Lung microvascular endothelial cell (primary cell): ENCODE measurements at regions not wholly inside any gene's neighbourhood (a gene's known extent, or its start where the extent isn't known, plus 50 kb on each side); places are given as distances from the start of the nearest gene placed in this dataset.
"Not testable (repeated sequence)": the region's sequence is repeated elsewhere in the genome, so short reads cannot be mapped to it uniquely, and the experiment has no call there.

ENCODE experiments used
- DNase-seq, 2 donors: peaks; one replicate each; pipeline versions ENCODE4 v3.0.0 to v3.0.0-alpha.2; 2010; ENCODE audit warnings: low read depth in 2 of 2

DNA sequence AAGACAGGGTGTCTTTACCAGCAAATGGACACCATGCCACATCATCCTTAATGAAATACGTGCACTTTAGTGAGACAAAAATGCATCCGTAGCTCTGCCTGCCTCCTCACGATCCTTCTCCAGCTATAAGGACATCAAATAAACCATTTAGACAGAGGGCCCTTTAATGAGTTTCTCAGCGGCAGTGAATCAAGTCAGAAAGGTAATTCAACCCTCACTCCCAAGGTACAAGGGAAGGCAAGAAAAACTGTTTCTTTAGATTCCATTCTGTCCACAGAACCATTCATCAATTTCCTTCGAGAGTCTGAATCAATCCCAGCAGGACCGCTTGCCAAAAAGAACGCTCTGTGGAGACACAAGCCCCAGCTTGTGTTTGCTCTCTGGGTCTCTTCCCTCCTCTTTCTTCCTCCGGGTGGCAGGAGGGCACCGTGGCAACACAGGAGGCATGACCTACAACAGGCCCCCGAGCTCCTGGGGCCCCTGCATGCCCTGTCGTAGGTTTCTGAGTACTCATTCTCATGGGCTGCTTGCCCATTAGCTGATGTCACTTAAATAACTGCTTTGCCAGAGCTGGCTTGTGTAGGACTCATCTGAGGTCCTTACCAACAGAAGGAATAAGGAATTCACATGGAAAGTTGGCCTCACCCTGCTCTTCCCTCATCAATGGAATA, 297.8 kb upstream of the PRKCQ start:
- DNase-seq = no peak

DNA sequence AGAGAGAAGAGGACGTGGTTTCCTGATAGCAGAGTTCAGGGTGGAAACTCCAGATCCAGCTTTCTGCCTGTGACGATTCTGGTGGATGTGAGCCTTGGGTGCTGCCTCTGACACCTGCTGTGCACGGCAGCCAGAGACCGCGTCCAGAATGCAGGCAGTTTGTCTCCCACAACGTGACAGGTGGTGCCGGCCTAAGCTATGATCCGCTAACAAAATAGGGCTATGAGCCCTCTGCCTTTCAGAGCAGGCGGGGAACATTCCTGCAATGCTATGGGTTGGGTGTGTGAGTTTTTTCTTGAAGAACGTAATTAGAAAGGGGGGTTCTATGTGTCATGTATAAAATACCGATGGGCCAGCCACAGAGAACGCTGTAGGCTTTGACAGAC, 297.3 kb upstream of the PRKCQ start:
- no peak for DNase-seq

DNA sequence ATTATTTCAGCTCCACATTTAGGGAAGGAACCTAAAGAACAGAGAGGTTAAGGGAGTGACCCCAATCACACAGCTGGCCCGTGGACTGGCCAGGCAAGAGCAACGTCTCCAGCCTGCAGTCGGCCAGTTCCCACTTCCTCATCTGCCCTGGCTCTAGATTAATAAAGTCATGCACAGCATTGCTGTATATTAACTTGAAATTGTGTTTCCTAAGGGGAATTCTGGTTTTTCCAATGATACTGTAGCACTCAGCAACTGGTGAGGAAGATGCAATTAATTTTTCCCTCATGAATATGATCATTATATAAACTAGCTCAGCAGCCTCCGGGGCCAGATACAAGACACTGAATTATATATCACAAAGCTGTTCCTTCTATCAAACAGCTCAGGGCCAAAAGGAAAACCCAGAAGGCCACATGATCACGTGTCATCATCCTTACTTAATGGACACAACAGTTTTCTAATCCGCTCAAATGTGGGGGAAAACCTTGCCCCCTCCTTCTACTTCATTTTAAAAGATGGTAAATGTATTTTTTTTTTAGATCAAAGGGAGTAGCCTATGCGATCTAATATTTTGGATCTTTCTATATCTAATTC, 295.3 kb upstream of the PRKCQ start:
- no peak for DNase-seq

DNA sequence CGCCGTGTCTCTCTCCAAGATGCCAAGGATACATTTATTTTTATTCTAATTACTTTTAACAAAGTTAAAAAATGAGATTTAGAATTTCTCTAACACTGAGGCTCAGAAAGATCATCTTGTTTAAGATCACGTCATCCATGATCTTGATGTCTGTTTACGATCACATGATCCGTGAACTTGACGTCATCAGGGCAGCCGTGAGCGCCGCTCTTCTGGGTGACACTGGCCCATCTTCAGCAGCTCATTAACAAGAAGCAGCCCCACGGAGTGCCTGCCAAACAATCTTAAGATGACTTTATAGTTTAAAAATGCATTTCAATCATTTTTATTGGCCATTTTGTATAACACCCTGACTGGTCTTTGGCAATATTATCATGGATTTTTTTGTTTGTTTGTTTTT, 291.1 kb upstream of the PRKCQ start:
- DNase-seq = no peak

DNA sequence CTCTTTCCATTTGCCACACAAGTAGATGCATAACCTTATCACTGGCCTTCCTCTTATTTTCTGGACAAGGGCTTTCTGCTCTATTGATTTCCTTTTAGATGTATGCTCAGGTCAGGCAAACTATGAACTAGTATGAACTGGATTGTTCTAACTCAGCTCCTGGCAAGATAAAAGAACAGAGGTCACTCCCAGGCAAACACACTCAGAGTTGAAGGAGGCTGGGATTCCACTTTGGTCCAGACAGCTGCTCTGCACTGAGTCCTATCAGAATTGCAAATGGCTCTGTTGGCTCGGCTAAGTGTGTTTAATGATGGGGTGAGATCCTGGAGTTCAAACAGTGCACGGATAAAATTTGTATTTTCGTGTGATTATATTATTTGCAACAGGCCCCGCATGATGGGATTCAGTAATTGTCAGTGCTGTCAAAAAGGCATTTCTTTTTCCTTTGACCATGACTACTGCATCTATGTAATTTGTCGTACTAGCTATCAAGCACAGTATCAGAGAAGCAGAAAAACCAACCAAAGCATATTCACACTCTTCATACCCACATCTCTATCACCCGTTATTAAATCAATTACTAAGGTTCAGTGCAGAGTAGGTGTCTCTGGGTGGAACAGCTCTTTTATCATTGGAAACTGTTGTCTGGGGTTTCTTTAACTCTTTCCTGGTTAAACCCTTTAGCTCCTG, 288.1 kb upstream of the PRKCQ start:
- DNase-seq = no peak

DNA sequence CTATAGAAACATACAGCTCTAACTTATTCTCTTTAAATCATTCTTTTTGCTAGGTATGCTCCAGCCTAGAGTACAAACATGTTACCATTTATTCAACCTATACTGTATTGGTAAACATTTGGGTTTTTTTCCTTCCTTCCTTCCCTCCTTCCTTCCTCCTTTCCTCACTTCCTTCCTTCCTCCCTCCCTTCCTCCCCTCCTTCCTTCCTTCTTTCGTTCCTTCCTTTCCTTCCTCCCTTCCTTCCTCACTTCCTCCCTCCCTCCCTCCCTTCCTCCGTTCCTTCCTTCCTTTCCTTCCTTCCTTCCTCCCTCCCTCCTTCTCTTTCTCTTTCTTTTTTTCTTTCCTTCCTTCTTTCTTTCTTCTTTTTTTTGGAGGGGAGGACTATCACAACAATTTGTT, 286.7 kb upstream of the PRKCQ start:
- no peak for DNase-seq

DNA sequence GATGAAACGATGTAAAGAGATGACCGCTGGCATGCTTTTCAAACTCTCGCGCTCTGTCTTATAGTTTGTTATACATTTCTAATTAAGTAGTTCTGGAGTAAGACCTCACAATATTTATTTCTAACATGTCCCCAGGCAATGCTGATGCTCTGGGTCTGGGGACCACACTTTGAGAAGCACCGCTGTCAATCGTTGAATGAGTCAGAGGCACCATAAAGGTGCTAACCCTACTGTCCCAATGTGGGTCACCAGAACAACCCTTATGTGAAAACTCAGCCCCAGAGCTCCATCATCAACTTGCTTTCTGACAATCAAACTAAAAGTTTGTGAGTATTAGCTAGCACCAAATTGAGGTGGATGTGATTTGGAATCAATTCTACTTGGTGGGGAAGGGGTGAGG, 284.1 kb upstream of the PRKCQ start:
- DNase-seq = no peak

DNA sequence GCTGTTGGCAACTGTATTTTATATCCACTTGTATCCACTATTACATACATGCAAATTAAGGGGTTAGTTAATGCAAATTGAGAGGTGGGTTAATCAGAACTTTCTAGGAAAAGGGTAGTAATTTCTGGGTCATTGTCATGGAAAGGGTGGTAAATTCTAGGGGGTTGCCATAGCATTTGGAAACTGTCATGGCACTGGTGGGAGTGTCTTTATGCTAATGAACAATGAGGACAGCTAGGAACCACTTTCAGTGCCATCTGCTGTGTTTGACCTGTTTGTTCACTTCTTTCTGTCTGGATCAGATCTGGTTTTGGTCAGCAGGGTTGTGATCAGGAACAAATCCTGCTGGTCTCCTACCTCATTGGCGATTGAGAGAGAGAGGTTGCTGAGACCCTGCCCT, 283.3 kb upstream of the PRKCQ start:
- no peak for DNase-seq

DNA sequence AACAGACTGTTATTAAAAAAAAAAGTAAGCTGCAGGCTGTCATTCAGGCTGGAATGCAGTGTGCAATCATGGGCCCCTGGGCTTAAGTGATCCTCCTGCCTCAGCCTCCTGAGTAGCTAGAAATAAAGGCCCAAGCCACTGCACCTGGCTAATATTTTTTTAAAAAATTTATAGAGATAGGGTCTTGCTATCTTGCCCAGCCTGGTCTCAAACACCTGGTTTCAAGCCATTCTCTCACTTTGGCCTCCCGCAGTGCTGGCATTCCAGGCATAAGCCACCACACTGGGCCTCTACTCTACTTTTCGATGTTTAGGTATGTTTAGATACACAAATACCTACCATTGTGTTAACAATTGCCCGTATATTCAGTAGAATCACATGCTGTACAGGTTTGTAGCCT, 270.4 kb upstream of the PRKCQ start:
- no peak for DNase-seq

DNA sequence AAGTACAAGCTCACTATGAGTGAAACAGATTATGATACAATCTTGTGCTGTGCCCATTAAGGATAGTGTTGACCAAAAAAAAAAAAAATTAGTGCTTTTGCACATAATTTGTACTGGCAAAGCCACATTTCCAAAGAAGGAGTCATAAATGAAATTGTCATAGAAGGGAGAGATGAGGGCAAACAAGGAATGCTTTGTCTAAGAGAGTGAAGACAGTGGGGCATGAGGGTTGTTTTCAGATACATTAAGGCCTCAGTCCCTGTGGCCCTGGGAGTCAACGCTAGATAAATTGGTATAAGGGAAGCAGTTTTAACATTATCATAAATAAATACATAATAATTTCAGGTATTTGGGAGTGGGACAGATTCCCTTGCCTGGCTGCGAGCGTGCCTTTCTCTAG, 267.5 kb upstream of the PRKCQ start:
- no peak for DNase-seq

DNA sequence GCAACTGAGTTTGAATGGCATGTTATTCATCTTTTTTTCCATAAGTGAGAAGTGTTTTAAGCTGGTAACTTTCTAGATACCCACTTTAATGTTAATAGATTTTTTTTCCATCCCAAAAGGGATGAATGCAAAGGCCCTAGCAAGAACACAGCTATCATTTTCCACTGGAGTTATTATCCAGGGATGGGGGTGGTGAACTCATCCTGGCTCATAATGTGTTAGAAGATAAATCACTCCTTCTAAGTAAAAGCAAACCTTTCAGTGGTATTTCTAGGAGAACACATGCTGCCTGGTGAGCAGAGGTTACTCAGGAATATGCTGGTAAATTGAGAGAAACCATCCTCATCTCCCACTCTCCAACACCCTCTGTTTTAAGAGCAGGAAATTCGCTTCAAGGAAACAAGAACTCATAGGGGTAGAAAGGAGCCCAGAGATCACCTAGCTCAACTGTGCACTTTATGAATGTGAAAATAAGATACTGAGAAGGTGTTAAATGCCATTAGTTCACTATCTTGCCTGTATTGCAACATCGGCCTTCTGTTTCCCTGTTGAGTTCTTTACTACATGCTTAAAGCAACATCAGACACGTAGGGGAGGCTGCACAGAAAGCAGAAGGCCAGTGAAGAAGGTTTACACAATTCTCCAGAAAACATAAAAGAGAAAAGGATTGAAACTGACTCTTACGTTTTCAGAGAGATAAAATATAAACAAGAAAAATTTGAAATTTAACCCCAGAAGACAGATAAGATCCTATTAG, 264.0 kb upstream of the PRKCQ start:
- DNase-seq = no peak

DNA sequence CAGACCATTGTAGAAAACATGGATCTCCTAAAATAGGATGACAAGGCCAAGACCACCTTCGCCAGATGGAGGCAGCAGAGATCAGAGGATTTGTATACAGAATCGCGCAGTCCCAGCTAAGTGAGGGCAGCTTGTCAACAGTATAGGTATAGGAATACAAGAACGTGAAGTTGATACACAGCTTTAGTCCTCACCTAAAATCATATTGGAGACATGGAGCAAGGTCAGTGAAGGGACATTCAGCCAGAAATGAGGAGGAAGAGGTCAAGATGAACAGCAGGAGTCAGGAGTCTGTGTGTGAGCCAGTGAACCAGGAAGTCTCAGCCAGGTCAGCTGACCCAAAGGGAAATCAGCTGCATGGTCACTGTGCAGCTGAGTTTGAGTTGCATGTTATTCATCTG, 263.4 kb upstream of the PRKCQ start:
- DNase-seq = no peak

DNA sequence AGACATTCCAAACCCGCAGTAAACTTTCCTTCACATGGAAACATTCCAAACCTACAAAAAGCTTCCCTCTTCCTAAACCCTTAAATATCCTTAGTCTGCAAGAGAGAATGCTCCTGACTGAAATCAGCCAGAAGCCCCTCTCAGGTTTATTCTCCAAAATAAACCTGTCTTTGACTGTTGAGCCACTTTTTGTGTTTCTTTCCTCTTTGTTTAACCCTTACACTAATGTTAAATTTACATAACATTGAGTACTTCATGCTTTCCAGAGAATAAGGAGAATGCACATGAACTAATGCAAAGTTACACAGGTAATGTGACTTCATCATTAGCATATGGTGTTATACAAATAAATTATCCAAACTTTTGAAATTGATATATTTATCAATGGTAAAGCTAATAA, 262.6 kb upstream of the PRKCQ start:
- DNase-seq = no peak

DNA sequence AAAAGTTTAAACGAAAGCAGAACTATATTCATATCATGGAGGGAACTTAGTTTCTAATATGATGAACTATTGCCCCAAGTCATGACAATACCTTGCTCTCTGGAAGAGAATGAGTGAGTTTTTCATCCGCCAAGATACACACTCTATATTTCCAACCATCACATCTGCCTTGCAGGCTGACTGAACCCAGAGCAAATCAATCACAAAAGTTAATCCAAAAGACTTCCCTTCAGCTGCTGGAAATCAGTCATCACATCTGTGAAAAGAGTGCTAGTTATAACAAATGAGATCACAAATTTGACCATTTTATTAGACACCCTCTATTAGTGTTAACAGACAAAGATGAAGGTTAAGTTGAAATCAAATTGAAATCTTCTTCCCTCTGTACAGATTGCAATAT, 261.7 kb upstream of the PRKCQ start:
- no peak for DNase-seq

DNA sequence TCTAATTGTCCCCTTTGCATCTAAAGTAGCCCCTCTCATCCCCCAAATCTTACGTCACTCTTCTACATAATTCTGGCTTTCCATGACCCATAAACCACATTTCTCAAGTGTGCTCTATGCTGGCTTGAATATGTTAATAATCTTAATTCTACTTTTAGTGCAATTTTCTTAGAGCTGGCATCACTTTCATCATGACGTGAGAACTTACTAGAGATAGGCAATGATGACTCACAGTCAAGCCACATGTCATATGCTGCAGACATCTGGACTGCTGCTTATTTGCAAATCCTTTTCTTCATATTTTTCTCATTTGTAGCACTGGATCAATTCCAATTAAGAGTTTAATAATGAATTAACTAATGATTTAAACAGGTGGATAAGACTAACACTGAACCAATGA, 260.7 kb upstream of the PRKCQ start:
- DNase-seq = no peak

DNA sequence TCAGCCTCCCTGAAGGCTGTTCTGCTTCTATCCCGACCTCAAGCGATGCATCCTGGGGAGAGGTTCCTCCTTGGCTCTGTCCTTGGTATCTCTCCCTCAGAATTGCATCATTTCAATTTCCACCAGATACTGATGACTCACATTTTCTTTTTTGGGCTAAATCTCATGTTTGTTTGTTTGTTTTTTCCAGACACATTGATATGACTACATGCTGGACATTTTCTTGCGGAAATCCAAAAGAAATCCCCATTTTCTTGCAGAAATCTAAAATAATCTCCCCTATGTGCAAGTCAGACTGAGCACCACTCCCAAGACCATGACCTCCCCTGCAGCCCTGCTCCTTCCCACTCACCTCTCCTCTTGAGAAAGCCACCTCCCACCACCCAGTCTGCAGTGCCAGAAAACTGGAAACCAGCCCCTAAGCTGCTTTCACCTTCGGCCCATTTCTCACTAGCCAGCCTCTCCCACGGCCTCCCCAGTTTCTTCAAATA, 260.2 kb upstream of the PRKCQ start:
- no peak for DNase-seq

DNA sequence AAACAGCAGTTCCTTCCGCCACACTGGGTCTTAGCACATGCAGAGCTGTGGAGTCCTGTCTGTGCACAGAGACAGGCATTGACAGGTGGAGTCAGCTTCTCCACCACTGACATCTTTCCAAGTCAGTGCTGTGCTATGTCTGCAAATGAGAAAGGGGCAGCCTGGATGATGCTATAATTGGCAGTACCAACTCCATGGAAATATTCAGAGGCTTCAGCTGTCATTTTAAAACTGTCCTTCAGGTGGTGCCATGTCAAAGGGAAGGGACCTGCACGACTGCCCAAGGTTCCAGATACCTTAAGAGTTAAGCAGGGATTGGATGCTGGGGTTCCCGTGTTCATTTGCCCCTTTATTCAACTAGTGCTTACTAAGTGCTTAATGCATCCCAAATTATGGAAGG, 258.0 kb upstream of the PRKCQ start:
- DNase-seq = no peak

DNA sequence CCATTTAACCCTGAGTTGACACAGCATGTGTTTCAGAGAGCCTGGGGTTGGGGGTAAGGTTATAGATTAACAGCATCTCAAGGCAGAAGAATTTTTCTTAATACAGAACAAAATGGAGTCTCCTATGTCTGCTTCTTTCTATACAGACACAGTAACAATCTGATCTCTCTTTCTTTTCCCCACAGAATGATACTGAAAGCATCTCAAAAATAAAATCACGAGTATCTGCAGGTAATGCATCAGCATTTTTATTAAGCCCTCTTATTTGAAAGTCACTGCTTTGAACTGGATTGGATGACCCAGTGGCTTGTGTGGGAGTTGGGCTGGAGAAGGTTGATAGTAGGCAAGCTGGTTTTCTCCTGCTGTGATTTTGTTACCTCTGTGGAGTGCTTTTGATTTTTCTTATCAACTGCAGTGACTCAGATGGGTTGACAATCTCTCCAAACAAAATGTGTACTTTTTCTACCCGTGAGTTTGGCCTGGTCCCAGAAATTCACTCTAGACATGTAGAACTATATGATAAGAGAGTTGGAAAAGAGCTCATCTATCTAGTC, 253.5 kb upstream of the PRKCQ start:
- no peak for DNase-seq

DNA sequence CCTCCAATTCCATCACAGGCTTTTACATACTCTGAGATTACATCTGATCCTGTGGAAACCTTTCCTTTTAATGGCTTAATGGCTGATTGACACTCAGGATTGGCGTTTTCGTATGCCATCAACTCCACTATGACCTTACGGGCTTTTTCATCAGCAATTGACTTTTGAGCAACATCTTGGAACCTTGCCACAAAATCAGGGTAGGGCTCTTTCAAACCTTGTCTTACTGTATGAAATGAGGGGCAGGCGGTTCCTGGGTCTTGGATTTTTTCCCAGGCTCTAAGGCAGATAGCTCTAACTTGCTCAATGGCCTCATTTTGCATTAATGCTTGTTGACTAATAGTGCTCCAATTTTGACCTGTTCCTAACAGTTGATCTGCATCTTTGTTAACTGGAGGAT, 250.9 kb upstream of the PRKCQ start:
- not testable (repeated sequence) for DNase-seq

DNA sequence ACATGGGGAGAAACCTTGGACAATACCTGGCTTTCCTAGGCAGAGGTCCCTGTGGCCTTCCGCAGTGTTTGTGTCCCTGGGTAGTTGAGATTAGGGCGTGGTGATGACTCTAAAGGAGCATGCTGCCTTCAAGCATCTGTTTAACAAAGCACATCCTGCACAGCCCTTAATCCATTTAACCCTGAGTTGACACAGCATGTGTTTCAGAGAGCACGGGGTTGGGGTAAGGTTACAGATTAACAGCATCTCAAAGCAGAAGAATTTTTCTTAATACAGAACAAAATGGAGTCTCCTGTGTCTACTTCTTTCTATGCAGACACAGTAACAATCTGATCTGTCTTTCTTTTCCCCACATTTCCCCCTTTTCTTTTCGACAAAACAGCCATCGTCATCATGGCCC, 244.7 kb upstream of the PRKCQ start:
- not testable (repeated sequence) for DNase-seq

DNA sequence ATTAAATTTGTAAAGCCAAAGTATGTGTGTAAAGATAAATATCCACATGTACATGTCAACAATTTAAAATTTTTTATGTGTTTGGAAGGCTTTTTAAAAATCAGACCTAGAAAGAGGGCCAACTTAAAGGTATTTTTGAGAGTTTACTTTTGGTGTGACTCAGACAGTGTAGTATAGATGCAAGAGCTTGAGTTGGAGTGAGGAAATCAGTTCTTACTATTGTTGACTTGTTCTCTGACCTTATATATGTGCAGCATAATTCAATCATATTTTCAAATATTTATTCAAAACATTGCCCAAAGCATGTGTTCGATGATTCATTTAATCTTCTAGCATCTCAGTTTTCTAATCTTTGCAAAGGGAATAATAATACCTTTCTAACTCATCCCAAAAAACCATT, 243.7 kb upstream of the PRKCQ start:
- DNase-seq = no peak

DNA sequence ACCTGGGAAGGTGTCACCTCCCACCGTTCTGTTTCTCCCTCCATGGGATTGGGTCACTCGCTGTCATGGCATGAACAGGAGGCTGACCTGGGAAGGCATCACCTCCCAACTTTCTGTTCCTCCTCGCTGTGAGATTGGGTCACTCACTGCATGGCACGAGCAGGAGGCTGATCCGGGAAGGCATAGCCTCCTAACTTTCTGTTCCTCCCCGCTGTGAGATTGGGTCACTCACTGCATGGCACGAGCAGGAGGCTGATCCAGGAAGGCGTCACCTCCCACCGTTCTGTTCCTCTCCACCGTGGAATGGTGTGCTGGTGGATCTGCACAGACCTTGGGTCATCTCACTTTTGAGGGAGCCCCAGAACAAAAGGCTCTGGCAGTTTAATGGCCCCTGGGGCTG, 239.2 kb upstream of the PRKCQ start:
- DNase-seq = no peak
